BJ (cell line): ENCODE measurements at regions not wholly inside any gene's neighbourhood (a gene's known extent, or its start where the extent isn't known, plus 50 kb on each side); places are given as distances from the start of the nearest gene placed in this dataset.

Experiments
- CTCF ChIA-PET: fragments of 350-600 bp; formaldehyde crosslinking; extraction: SDS; loops from one replicate; lab custom pipeline; 2021; ENCODE audit warnings: antibody characterized with exemption, inconsistent platforms; lab: Yijun Ruan, JAX
- POLR2A ChIA-PET: fragments of 300-600 bp; sonication (Branson Sonifier 250); formaldehyde crosslinking; extraction: SDS; loops from one replicate; lab custom pipeline; 2021; ENCODE audit warnings: antibody characterized with exemption; lab: Charles Lee
- DNase-seq: peaks from one replicate; pipeline ENCODE4 v3.0.0-alpha.2; 2011; ENCODE audit warnings: low read depth
- H3K27me3 ChIP-seq: 2 replicates; pipeline ENCODE4 v1.6.0; 2011; ENCODE audit warnings: low read length; ENCODE audit not compliant: control insufficient read depth, insufficient read depth
- H3K36me3 ChIP-seq: 2 replicates; pipeline ENCODE4 v1.5.1; 2011; ENCODE audit warnings: low read length; ENCODE audit not compliant: control insufficient read depth, insufficient read depth
- H3K4me3 ChIP-seq: 2 replicates; pipeline ENCODE4 v1.5.1; 2011; ENCODE audit warnings: low read depth, mild to moderate bottlenecking, control low read depth, low read length
- TF ChIP-seq, protein P1 (sequence below): IDR thresholded peaks from 2 replicates; pipeline ENCODE4 v1.5.1; 2011; ENCODE audit warnings: low read depth, mild to moderate bottlenecking, control low read depth, inconsistent platforms, low read length, moderate library complexity; ENCODE audit not compliant: insufficient read depth

DNA sequence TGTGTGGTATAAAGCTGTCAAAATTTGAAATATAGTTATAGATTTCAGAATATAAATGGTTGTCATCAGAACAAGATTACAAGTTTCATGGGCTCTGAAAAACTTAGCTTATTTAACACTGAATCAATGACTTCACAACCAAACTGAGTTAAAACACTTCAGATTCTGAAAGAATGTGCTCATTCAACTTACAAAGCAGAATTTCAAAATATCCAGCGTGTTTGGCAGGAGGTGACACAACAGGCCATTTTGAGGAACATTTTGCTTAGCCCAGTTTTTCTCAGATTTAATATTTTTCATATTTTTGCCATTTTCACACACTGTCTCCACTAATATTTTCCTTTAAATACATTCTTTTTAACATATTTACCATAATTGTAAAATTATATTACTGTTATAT lies 781.1 kb downstream of the TUSC7 start:
- no peak for DNase-seq
- H3K4me3 ChIP-seq = no peak overlapping the region
- no peaks in the 10 kb centered on the region for H3K36me3 ChIP-seq
- CTCF ChIA-PET = no interaction called here
- TF ChIP-seq, protein P1, sequence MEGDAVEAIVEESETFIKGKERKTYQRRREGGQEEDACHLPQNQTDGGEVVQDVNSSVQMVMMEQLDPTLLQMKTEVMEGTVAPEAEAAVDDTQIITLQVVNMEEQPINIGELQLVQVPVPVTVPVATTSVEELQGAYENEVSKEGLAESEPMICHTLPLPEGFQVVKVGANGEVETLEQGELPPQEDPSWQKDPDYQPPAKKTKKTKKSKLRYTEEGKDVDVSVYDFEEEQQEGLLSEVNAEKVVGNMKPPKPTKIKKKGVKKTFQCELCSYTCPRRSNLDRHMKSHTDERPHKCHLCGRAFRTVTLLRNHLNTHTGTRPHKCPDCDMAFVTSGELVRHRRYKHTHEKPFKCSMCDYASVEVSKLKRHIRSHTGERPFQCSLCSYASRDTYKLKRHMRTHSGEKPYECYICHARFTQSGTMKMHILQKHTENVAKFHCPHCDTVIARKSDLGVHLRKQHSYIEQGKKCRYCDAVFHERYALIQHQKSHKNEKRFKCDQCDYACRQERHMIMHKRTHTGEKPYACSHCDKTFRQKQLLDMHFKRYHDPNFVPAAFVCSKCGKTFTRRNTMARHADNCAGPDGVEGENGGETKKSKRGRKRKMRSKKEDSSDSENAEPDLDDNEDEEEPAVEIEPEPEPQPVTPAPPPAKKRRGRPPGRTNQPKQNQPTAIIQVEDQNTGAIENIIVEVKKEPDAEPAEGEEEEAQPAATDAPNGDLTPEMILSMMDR = no peak
- POLR2A ChIA-PET = no interaction called here
- no peaks in the 10 kb centered on the region for H3K27me3 ChIP-seq

DNA sequence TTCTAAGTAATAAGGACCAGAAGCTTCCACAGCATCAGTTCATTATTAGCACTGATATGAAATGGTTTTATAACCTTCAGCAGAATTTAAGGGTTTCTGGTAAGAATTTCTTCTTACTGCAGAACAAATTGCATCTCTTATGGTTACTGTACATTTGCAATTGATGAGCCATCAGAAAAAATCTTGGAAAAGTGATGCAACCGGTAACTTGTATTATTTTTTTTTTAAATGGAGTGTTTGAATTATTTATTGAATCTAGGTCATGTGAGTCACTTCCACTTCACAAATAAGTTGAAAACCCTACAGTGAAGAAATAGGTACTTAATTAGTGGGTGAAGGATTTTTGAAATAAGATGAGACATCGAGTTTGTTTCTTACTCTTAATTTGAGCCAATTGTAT lies 786.0 kb downstream of the TUSC7 start:
- DNase-seq = no peak
- POLR2A ChIA-PET = no interaction called here

DNA sequence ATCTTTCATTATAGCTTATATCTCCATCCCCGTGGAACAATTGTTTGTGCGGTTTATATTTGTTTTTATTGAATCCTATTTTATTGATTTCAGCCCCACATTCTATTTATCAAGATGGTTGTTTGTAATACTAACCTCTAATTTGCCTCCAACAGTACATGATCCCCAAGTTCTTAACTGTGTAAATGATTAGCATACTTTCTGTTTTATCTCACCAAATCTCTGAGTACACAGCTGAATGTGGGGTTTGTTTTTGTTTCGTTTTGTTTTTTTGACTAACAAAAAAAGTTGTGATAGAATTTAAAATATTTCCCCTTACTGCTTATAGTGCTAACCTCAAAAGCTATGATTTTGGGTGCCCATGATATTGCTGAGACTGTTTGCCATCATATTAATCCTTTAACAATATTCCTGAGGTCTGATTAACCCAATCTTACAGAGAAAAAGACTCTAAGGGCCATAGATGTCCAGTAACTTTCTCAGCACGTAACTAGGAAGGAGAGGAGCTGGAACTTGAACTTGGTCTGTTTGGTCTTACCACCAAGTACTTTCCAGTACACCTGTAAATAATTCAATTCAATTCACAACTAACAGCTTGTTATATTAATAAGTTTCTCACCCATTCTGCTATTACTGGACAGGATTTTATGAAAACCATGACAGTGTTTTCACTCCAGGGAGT lies 789.8 kb downstream of the TUSC7 start:
- TF ChIP-seq, protein P1 = no peak
- ChIA-PET POLR2A (no interaction called here), CTCF (no interaction called here)
- no peaks in the 10 kb centered on the region for H3K36me3 ChIP-seq
- H3K4me3 ChIP-seq = no peak overlapping the region
- H3K27me3 ChIP-seq = no peaks in the 10 kb centered on the region
- DNase-seq = no peak

More for the DNA sequence above, 786.0 kb downstream of the TUSC7 start:
- CTCF ChIA-PET = no interaction called here
- no peaks in the 10 kb centered on the region for H3K27me3 ChIP-seq
- TF ChIP-seq, protein P1 = no peak
- no peak overlapping the region for H3K4me3 ChIP-seq
- no peaks in the 10 kb centered on the region for H3K36me3 ChIP-seq

DNA sequence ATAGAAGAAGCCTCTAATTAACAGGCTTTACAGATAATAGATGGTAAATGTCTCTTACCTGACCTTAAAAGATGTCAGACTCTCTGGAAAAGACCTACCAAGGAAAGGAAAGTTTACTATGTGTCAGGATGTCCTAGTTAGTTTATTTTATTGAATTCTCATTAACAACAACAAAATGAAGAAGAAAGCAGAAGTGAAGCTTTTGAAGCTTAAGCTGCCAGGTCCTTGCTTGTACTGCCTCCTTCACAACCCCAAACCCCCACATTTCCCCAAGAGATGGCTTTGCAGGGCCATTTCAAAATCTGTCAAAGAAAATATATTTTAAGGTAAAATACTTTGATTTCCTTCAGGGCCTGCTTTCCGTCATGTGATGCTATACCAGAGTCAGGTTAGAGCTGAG lies 798.4 kb downstream of the TUSC7 start:
- Histone ChIP-seq H3K36me3 (no peaks in the 10 kb centered on the region), H3K27me3 (no peaks in the 10 kb centered on the region), H3K4me3 (no peak overlapping the region)
- TF ChIP-seq, protein P1 = no peak
- POLR2A ChIA-PET = no interaction called here
- CTCF ChIA-PET = no interaction called here
- no peak for DNase-seq

DNA sequence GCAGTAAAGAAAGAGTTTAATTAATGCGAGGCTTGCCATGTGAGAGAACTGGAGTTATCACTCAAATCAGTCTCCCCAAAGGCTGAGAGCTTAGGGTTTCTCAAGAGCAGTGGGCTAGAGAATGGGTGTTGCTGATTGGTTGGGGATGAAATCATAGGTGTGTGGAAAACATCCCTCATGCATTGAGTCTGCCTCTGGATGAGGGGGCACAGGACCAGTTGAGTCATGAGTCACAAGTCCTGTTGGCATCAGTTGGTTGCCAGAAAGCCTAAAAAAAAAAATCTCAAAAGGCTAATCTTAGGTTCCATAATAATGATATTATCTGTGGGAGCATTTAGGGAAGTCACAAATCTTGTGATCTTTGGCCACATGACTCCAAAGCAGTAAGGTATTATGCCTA lies 800.3 kb downstream of the TUSC7 start:
- ChIA-PET POLR2A (no interaction called here), CTCF (no interaction called here)
- no peak overlapping the region for H3K4me3 ChIP-seq
- H3K27me3 ChIP-seq = no peaks in the 10 kb centered on the region
- TF ChIP-seq, protein P1 = no peak
- no peaks in the 10 kb centered on the region for H3K36me3 ChIP-seq
- no peak for DNase-seq
